ENCODE measurements at regions not wholly inside any gene's neighbourhood (a gene's known extent, or its start where the extent isn't known, plus 50 kb on each side); places are given as distances from the start of the nearest gene placed in this dataset.

DNA sequence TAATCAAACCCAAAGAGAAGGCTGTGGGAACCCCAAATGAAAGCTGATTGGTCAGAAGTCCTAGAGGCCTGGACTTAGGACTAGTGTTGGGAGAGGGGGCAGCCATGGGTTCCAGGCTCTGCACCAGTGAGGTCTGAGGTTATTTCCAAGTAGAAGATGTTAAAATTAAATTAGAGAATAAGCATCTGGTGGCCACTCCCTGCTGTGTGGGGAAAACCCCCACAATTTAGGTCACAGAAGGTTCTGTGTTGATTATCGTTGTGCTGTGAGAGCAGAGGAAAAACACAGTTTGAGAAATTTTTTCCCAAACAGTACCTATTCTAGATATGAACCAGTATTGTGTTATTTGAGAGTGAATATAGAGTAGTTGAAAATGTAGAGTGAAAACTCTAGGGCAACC, 53.9 kb upstream of the NSMCE3 start:
- no peak for DNase-seq (ENCODE audit: low read depth in 2 of 2)

DNA sequence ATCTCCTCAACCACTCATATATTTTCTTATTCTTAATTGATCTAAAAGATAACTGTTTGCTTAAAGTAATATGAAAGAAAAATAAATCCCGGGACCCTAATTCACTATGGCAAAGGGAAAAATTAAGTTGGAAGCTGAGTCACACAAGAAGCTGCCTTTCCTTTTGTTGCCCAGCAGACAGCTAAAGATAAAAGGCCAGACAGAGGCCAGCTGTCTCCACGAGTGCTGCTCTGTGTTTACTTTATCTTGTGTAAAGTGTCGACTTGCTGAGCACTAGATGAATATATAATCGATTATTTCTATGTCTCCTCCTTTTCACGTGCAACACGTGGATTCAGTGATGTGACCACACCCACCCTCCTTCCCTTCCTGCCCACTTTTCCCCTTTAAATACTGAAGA, 52.8 kb upstream of the NSMCE3 start:
- no peak for DNase-seq (ENCODE audit: low read depth in 2 of 2)

DNA sequence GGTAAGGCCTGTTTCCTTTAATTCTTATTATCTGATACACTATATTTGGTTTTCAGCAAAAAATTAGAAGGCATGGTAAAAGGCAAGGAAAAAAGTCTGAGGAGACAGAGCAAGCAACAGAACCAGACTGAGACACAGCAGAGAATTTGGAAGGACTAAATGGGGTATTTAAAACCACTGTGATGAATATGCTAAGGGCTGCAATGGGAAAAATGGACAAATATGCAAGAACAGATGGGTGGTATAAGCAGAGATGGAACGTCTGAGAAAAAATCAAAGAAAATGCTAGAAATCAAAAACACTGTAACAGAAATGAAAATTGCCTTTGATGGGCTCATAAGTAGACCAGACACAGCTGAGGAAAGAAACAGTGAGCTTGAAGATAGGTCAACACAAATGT, 50.8 kb upstream of the NSMCE3 start:
- DNase-seq (ENCODE audit: low read depth in 2 of 2): no peak

DNA sequence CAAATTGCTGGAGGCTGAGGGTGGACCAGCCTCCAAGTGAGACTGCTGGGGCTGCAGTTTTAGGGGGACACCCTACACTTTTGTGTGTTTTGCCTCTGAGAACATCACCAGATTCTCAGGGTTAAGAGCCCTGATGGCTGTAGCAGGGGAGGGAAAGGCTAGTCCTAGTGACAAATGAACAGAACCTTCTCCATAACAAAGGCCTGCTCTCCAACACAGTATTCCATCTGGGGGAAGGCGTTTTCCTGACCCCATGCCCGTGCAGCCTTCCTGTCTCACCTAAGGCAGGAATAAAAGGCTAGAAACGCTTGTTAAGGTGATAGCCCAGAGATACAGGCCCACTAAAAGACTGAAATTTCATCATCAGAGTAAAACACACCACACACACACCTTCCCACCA, 50.2 kb upstream of the NSMCE3 start:
- no peak for DNase-seq (ENCODE audit: low read depth in 2 of 2)

Measured in lung microvascular endothelial cell (primary cell).